GM21528 (cell line): ENCODE measurements at regions not wholly inside any gene's neighbourhood (a gene's known extent, or its start where the extent isn't known, plus 50 kb on each side); places are given as distances from the start of the nearest gene placed in this dataset.
"Not testable (repeated sequence)": the region's sequence is repeated elsewhere in the genome, so short reads cannot be mapped to it uniquely, and the experiment has no call there.

Experiments used
- ATAC-seq: cut with Tn5 transposase; IDR thresholded peaks from one replicate; pipeline ENCODE4 v1.9.1; 2021; ENCODE audit warnings: mild to moderate bottlenecking, moderate library complexity; ENCODE audit not compliant: unreplicated experiment, low FRiP score

DNA sequence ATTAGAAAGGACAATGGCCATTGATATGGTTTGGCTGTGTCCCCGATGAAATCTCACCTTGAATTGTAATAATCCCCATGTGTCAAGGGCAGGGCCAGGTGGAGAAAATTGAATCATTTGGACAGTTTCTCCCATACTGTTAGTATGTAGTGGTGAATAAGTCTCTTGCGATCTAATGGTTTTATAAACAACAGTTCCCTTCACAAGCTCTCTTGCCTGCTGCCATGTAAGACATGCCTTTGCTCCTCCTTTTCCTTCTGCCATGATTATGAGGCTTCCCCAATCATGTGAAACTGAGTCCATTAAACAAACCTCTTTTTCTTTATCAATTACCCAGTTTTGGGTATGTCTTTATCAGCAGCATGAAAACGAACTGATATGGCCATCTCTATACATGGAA is 302.7 kb downstream of the SFMBT2 start:
- no peak for ATAC-seq

- ATAC-seq: no peak
Observed at GRCh38 chr10:7107285-7107684, 303.5 kb downstream of the SFMBT2 start.

DNA sequence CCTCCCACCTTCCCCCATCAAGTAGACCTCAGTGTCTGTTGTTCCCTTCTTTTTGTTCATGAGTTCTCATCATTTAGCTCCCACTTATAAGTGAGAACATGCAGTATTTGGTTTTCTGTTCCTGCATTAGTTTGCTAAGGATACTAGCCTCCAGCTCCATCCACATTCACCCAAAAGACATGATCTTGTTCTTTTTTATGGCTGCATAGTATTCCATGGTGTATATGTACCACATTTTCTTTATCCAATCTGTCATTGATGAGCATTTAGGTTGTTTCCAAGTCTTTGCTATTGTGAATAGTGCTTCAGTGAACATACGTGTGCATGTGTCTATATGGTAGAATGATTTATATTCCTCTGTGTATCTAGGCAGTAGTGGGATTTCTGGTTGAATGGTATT is 306.5 kb downstream of the SFMBT2 start:
- not testable (repeated sequence) for ATAC-seq

DNA sequence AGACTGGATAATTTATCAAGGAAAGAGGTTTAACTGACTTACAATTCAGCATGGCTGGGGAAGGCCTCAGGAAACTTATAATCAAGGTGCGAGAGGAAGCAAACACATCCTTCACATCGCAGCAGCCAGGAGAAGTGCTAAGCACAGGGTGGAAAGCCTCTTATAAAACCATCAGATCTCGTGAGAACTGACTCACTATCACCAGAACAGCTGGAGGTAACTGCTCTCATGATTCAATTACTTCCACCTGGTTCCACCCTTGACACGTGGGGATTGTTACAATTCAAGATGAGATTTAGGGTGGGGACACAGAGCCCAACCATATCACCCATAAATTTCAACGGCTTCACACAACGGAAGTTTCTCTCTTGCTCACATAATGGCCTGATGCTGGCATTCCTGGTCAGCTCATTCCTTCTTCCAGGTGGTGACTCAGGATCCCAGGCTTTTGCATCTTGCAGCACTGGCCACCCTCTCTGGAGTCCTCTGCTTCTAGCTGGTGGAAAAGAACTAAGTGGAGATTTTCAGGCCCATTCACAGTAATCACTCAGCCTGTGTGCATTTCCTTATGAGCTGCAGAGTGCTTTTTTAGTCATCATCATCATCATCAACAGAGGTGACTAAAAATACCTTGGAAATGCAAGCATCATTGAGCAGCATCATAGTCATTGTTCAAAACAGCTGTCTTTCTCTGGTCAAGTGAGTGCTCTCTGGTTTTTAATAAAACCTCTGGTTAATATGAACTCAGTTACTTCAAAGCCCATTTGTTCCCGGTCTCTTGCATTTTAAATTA is 308.1 kb downstream of the SFMBT2 start:
- ATAC-seq: no peak

GRCh38 chr10:7102084-7102483 is 308.8 kb downstream of the SFMBT2 start:
- no peak for ATAC-seq

- ATAC-seq: no peak
Observed at GRCh38 chr10:7101451-7101850, 309.4 kb downstream of the SFMBT2 start.

GRCh38 chr10:7100032-7100702 is 310.7 kb downstream of the SFMBT2 start:
- no peak for ATAC-seq

- no peak for ATAC-seq
Observed at GRCh38 chr10:7098160-7098762, 312.6 kb downstream of the SFMBT2 start.

DNA sequence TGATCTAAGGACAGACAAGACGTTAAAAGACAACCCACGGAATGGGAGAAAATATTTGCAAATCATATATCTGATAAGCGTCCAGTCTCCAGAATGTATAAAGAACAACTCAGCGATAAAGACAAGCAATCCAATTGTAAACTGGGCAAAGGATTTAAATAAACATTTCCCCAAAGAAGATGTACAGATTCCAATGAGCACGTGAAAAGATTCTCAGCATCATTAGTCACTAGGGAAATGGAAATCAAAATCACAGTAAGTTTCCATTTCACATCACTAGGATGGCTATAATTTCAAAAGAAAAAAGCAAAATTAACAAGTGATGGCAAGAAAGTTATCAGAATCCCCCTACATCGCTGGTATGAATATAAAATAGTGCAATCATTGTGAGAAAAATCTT is 316.1 kb downstream of the SFMBT2 start:
- no peak for ATAC-seq

DNA sequence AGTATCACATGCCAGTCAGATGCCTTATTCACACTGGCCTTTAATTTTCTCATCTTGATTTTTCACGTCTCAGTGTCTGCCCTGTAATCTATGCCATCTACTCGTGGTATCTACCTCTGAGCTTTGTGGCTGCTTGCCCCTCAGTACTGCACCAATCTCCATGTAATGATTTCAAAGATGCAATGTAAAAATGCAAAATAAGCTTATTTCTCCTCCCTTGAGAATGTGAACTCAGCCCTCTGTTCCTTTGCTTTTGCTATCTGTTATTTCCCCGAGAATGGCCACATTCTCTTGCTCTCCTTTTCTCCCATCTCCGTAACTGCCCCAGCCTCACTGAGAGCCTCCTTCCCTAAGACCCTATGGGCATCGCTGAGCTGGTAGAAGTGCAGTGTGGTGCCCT is 317.5 kb downstream of the SFMBT2 start:
- ATAC-seq: no peak

DNA sequence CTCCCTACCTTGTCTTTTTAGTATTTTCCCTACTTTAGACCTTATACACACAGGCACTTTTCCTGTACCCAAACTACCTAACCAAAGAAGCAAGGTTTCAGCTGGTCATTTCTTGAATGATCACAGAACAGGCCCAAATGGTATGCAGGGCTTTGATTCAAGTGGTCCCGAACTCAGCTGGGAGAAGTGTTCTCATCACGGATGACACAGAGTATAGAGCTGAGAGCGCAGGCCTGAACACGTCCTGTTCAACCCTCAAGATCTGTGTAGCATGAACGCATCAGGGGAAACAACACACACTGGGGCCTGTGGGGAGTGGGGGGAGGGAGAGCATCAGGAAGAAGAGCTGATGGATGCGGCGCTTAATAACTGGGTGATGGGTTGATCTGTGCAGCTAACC is 318.2 kb downstream of the SFMBT2 start:
- no peak for ATAC-seq

GRCh38 chr10:7090529-7090928 is 320.3 kb downstream of the SFMBT2 start:
- ATAC-seq: no peak

- no peak for ATAC-seq
Observed at GRCh38 chr10:7085913-7086589, 324.8 kb downstream of the SFMBT2 start.

- no peak for ATAC-seq
Observed at GRCh38 chr10:7085147-7085912, 325.5 kb downstream of the SFMBT2 start.

DNA sequence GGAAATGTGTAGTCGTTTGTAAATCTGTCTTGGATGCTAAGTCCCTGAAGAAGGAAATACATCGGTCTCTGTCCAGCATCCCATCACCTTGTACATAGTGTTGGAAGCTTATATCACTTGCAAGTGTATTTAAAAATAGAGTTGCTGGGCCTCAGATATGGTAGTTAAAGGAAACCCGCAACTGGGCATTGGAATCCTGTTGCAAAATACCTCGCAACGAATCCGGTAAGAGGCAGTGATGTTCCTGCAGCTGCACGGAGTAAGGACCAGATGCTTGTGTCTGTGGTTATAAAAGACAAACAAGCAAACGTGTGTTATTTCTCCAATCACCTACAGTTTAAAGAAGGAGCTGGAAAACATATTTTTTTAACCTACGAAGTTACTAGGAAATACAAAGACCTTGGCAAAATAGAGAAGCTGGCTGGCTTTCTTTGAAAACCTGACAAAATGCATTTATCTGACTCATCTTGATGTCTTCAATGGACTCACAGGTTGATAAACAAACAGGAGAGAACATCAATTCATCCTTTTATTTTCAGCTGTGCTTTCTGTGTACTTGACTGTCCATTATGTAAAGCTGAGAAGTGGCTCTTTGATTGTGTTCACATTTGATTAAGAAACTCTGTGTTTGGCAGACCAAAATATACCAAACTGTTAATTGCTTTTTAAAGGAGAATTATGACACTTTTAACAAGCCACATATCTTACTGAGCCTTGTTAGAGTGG is 326.4 kb downstream of the SFMBT2 start:
- no peak for ATAC-seq

DNA sequence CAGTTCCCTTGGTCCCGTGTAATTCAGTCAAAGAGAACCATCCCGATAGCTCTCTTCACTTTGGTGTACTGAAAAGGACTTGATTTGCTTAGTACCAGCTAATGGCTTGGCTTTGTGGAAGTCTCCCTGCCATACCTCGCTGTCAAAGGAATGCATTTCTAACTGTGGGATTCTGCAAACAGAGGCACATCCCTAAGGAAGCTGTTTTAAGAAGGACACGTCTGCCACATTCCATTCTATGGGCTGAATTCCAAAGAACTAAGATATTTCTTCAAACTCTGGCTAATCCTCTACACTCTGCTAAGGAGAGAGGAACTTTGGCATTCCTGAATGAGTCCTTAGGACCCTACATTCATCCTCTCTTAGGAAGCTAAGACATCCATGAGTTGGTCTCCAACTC is 327.9 kb downstream of the SFMBT2 start:
- ATAC-seq: no peak

- no peak for ATAC-seq
Observed at GRCh38 chr10:7077880-7078279, 333.0 kb downstream of the SFMBT2 start.

DNA sequence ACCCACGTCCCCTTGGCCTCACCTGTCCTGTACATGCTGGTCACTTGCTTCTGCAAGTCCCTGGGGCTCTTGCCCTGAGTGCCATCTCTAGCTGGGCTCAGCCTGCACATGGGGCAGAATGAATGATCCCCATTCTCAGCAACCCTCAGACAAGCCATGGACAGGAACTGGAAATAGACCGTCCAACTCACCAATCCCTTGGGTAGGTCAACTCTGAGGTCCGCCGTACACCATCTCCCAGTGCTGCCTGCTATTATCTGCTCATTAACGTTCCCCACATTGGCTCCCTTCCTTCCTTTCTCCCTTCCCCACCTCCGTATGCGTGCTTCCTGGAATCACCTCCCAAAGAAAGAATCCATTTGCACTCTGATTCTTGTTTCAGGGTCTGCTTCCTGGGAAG is 335.0 kb downstream of the SFMBT2 start:
- no peak for ATAC-seq

GRCh38 chr10:7075110-7075509 is 335.7 kb downstream of the SFMBT2 start:
- ATAC-seq: no peak

DNA sequence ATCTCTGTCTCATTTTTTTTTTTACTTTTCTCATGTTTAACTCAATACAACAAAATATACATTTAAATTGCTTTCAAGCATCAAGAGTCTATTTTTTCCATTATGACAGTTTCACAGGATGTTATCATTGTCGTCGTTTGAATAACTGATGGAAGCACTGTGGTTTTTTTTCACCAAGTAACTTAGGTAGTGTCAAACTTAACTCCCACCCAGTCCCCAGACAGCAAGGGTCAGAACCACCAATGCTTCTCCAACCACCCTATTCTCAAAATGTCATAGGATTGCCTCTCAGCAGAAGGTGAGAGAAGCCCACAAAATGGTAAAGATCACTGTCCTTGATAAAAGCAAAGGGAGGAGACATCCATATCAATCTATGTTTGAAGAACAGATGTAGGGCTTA is 339.4 kb downstream of the SFMBT2 start:
- no peak for ATAC-seq
